Uterus (tissue), 2 donors: ENCODE measurements at regions not wholly inside any gene's neighbourhood (a gene's known extent, or its start where the extent isn't known, plus 50 kb on each side); places are given as distances from the start of the nearest gene placed in this dataset.

Experiments used
- POLR2A ChIP-seq, 2 donors: fragments of 450-650 bp; IDR thresholded peaks; one replicate each; pipeline ENCODE4 v1.6.1; 2016; ENCODE audit warnings: antibody characterized with exemption in 2 of 2, mild to moderate bottlenecking in 1 of 2, moderate library complexity in 1 of 2
- TF ChIP-seq, protein P1 (sequence below), 4 experiments: fragments of 200-600 bp in 2 of 4; fragments of 450-650 bp in 2 of 4; sonication (generic) in 2 of 4; IDR thresholded peaks; one replicate each; pipeline ENCODE4 v1.5.1; 2016 to 2019; ENCODE audit warnings: antibody characterized with exemption in 4 of 4, mild to moderate bottlenecking in 2 of 4, moderate library complexity in 1 of 4

DNA sequence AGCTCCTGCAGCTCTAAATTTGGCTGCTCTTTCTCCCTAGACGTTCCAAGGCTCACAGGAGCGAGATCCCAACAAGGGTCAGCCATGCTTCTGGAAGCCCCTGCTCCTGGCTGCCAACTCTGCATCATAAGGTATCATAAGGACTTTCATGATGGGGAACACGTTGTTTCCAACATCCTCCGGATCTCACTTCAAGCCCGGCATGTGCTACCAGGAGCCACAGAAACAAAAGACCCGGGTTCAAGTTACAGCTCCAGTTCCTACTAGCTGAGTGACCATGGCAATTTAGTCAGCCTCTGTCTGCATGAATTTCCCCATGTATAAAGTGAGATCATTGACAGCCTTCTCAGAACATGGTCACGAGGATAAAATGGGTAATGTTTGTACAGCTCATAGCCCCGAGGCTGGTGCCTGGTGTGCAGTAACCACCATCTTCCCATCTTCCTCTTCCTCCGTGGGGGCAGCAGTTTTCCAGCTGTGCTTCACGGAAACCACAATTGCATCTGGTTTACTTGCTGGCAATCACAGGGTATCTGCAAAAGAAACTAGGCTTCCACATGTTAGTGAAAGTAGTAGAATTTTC is 209.0 kb upstream of the ECI2 start:
- TF ChIP-seq, protein P1, sequence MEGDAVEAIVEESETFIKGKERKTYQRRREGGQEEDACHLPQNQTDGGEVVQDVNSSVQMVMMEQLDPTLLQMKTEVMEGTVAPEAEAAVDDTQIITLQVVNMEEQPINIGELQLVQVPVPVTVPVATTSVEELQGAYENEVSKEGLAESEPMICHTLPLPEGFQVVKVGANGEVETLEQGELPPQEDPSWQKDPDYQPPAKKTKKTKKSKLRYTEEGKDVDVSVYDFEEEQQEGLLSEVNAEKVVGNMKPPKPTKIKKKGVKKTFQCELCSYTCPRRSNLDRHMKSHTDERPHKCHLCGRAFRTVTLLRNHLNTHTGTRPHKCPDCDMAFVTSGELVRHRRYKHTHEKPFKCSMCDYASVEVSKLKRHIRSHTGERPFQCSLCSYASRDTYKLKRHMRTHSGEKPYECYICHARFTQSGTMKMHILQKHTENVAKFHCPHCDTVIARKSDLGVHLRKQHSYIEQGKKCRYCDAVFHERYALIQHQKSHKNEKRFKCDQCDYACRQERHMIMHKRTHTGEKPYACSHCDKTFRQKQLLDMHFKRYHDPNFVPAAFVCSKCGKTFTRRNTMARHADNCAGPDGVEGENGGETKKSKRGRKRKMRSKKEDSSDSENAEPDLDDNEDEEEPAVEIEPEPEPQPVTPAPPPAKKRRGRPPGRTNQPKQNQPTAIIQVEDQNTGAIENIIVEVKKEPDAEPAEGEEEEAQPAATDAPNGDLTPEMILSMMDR (IDR thresholded peaks at IDR 0.05), result no peak
- TF ChIP-seq POLR2A (IDR thresholded peaks at IDR 0.05), result no peak
